ENCODE measurements at regions not wholly inside any gene's neighbourhood (a gene's known extent, or its start where the extent isn't known, plus 50 kb on each side); places are given as distances from the start of the nearest gene placed in this dataset.
A peak's percentile ranks its signal among the peaks of the same experiment; 100 is the strongest.
"Not testable (repeated sequence)": the region's sequence is repeated elsewhere in the genome, so short reads cannot be mapped to it uniquely, and the experiment has no call there.

DNA sequence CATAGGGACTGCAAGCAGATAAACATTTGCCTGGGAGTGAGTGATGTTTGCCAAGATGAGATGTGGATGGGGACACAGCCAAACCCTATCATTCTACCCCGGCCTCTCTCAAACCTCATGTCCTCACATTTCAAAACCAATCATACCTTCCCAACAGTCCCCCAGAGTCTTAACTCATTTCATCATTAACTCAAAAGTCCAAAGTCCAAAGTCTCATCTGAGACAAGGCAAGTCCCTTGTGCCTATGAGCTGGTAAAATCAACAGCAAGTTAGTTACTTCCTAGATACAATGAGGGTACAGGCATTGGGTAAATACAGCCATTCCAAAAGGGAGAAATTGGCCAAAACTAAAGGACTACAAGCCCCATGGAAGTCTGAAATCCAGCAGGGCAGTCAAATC is 822.9 kb upstream of the SPRY2 start:
- CTCF ChIA-PET: interaction anchor here (0.6 kb wide), 1 partner anchor 400 kb away, joined by 3 read pairs; no protein-coding TSS in a partner anchor
- RAD21 ChIA-PET (ENCODE audit: unreplicated experiment): not testable (repeated sequence)

DNA sequence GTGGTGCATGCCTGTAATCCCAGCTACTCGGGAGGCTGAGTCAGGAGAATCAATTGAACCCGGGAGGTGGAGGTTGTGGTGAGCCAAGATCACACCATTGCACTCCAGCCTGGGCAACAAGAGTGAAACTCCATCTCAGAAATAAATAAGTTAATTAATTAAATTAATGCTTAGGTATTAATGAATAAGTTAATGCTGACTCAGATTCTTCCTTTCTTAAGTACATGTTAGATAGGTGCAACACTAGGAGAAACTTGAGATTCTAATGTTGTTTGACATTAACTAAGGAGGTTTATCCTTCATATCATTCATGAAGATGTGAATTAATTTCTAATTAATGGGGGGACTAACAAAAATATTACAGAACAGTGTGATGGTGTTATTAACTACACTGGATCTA is 812.6 kb upstream of the SPRY2 start:
- Histone ChIP-seq H3K4me1 (ENCODE audit: control insufficient read depth, insufficient read depth, low read length) (no peaks in the 10 kb centered on the region), H3K27ac (ENCODE audit: control insufficient read depth, insufficient read depth) (no peak overlapping the region), H3K4me2 (ENCODE audit: control insufficient read depth, insufficient read depth) (no peak overlapping the region), H3K9ac (ENCODE audit: control insufficient read depth, insufficient read depth, low read length) (no peak overlapping the region), H3K79me2 (ENCODE audit: control insufficient read depth, insufficient read depth, low read length) (no peaks in the 10 kb centered on the region), H2AFZ (ENCODE audit: control insufficient read depth, low read depth, low read length) (no peak overlapping the region), H3K4me3 (no peak overlapping the region), H3K9me3 (replicated peaks; ENCODE audit: control insufficient read depth, insufficient read depth, low read length) (no peaks in the 10 kb centered on the region), H3K36me3 (ENCODE audit: control insufficient read depth in 2 of 2, insufficient read depth in 2 of 2, low read length in 1 of 2) (no peaks in the 10 kb centered on the region), H3K27me3 (replicated peaks in 1 of 2; ENCODE audit: control insufficient read depth in 2 of 2, insufficient read depth in 2 of 2, low read length in 1 of 2) (no peaks in the 10 kb centered on the region), H4K20me1 (ENCODE audit: control insufficient read depth, insufficient read depth) (no peaks in the 10 kb centered on the region)
- POLR2A ChIA-PET: no interaction called here
- 26% methylated on average over 2 of the region's 2 CpGs for WGBS (ENCODE audit: insufficient coverage, insufficient replicate concordance, low lambda C conversion rate, missing lambda C conversion rate)
- FAIRE-seq (no peak), DNase-seq (ENCODE audit: low read depth, low spot score) (no peak), ATAC-seq (no peak)
- RAD21 ChIA-PET (ENCODE audit: unreplicated experiment): no interaction called here
- intact Hi-C loops (cut with micrococcal nuclease; ENCODE audit: unreplicated experiment) (no loop called here), in situ Hi-C loops (cut with MboI) (no loop called here)
- CTCF ChIA-PET: interaction anchor here (0.6 to 1.6 kb wide), 2 partner anchors 12 to 17 kb away, joined by 3 to 5 read pairs; no protein-coding TSS in a partner anchor
- SMC1A ChIA-PET (ENCODE audit: uncharacterized antibody, unreplicated experiment): interaction anchor here (1.8 kb wide), 1 partner anchor 17 kb away, joined by 3 read pairs; no protein-coding TSS in a partner anchor
- BruUV-seq (replicated peaks): no TSS peak
- TF ChIP-seq, protein P1, sequence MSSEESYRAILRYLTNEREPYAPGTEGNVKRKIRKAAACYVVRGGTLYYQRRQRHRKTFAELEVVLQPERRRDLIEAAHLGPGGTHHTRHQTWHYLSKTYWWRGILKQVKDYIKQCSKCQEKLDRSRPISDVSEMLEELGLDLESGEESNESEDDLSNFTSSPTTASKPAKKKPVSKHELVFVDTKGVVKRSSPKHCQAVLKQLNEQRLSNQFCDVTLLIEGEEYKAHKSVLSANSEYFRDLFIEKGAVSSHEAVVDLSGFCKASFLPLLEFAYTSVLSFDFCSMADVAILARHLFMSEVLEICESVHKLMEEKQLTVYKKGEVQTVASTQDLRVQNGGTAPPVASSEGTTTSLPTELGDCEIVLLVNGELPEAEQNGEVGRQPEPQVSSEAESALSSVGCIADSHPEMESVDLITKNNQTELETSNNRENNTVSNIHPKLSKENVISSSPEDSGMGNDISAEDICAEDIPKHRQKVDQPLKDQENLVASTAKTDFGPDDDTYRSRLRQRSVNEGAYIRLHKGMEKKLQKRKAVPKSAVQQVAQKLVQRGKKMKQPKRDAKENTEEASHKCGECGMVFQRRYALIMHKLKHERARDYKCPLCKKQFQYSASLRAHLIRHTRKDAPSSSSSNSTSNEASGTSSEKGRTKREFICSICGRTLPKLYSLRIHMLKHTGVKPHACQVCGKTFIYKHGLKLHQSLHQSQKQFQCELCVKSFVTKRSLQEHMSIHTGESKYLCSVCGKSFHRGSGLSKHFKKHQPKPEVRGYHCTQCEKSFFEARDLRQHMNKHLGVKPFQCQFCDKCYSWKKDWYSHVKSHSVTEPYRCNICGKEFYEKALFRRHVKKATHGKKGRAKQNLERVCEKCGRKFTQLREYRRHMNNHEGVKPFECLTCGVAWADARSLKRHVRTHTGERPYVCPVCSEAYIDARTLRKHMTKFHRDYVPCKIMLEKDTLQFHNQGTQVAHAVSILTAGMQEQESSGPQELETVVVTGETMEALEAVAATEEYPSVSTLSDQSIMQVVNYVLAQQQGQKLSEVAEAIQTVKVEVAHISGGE (CRISPR knock-in tag; IDR thresholded peaks at IDR 0.05): no peak
- TF ChIP-seq, protein P2, sequence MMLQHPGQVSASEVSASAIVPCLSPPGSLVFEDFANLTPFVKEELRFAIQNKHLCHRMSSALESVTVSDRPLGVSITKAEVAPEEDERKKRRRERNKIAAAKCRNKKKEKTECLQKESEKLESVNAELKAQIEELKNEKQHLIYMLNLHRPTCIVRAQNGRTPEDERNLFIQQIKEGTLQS (IDR thresholded peaks at IDR 0.05; ENCODE audit: borderline replicate concordance, extremely low read depth, low read depth, low read length): no peak
- TF ChIP-seq, protein P3, sequence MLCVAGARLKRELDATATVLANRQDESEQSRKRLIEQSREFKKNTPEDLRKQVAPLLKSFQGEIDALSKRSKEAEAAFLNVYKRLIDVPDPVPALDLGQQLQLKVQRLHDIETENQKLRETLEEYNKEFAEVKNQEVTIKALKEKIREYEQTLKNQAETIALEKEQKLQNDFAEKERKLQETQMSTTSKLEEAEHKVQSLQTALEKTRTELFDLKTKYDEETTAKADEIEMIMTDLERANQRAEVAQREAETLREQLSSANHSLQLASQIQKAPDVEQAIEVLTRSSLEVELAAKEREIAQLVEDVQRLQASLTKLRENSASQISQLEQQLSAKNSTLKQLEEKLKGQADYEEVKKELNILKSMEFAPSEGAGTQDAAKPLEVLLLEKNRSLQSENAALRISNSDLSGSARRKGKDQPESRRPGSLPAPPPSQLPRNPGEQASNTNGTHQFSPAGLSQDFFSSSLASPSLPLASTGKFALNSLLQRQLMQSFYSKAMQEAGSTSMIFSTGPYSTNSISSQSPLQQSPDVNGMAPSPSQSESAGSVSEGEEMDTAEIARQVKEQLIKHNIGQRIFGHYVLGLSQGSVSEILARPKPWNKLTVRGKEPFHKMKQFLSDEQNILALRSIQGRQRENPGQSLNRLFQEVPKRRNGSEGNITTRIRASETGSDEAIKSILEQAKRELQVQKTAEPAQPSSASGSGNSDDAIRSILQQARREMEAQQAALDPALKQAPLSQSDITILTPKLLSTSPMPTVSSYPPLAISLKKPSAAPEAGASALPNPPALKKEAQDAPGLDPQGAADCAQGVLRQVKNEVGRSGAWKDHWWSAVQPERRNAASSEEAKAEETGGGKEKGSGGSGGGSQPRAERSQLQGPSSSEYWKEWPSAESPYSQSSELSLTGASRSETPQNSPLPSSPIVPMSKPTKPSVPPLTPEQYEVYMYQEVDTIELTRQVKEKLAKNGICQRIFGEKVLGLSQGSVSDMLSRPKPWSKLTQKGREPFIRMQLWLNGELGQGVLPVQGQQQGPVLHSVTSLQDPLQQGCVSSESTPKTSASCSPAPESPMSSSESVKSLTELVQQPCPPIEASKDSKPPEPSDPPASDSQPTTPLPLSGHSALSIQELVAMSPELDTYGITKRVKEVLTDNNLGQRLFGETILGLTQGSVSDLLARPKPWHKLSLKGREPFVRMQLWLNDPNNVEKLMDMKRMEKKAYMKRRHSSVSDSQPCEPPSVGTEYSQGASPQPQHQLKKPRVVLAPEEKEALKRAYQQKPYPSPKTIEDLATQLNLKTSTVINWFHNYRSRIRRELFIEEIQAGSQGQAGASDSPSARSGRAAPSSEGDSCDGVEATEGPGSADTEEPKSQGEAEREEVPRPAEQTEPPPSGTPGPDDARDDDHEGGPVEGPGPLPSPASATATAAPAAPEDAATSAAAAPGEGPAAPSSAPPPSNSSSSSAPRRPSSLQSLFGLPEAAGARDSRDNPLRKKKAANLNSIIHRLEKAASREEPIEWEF (IDR thresholded peaks at IDR 0.05; ENCODE audit: insufficient replicate concordance, low read depth, low read length): no peak
- TF ChIP-seq MTA2 (IDR thresholded peaks at IDR 0.05; ENCODE audit: low read depth) (no peak), IKZF1 (conservative IDR thresholded peaks at IDR 0.05) (no peak), PML (IDR thresholded peaks at IDR 0.05; ENCODE audit: low read length) (no peak), SRF (IDR thresholded peaks at IDR 0.05; ENCODE audit: low read depth in 2 of 2, low read length in 2 of 2) (no peak), CBX5 (IDR thresholded peaks at IDR 0.05; ENCODE audit: low read depth) (no peak)

More for the DNA sequence above, 822.9 kb upstream of the SPRY2 start:
- FAIRE-seq; H3K9me3 ChIP-seq (replicated peaks; ENCODE audit: control insufficient read depth, insufficient read depth, low read length); BruUV-seq (replicated peaks); H3K27ac ChIP-seq (ENCODE audit: control insufficient read depth, insufficient read depth); H4K20me1 ChIP-seq (ENCODE audit: control insufficient read depth, insufficient read depth); ATAC-seq; in situ Hi-C loops (cut with MboI); DNase-seq (ENCODE audit: low read depth, low spot score); H3K27me3 ChIP-seq (replicated peaks in 1 of 2; ENCODE audit: control insufficient read depth in 2 of 2, insufficient read depth in 2 of 2, low read length in 1 of 2); H3K9ac ChIP-seq (ENCODE audit: control insufficient read depth, insufficient read depth, low read length); POLR2A ChIA-PET; H3K36me3 ChIP-seq (ENCODE audit: control insufficient read depth in 2 of 2, insufficient read depth in 2 of 2, low read length in 1 of 2); H3K4me1 ChIP-seq (ENCODE audit: control insufficient read depth, insufficient read depth, low read length); H3K4me3 ChIP-seq; H3K4me2 ChIP-seq (ENCODE audit: control insufficient read depth, insufficient read depth); H3K79me2 ChIP-seq (ENCODE audit: control insufficient read depth, insufficient read depth, low read length); H2AFZ ChIP-seq (ENCODE audit: control insufficient read depth, low read depth, low read length); intact Hi-C loops (cut with micrococcal nuclease; ENCODE audit: unreplicated experiment): not testable (repeated sequence)
- peak; percentile 85 for TF ChIP-seq ZNF24 (IDR thresholded peaks at IDR 0.05)
- SMC1A ChIA-PET (ENCODE audit: uncharacterized antibody, unreplicated experiment): interaction anchor here (1.2 to 1.6 kb wide), 2 partner anchors 16 to 312 kb away, joined by 3 to 6 read pairs; no protein-coding TSS in a partner anchor
- WGBS (ENCODE audit: insufficient coverage, insufficient replicate concordance, low lambda C conversion rate, missing lambda C conversion rate): 0% methylated on average over 1 of the region's 1 CpG

Measured in GM12878 (cell line).